ENCODE measurements at regions not wholly inside any gene's neighbourhood (a gene's known extent, or its start where the extent isn't known, plus 50 kb on each side); places are given as distances from the start of the nearest gene placed in this dataset.

- peak; percentile 20 for DNase-seq (ENCODE audit: low spot score)
Observed at GRCh38 chr5:10876006-10876744, 115.1 kb upstream of the DAP start.

GRCh38 chr5:10875201-10875768 is 114.3 kb upstream of the DAP start:
- DNase-seq (ENCODE audit: low spot score): no peak

GRCh38 chr5:10874541-10874940 is 113.5 kb upstream of the DAP start:
- DNase-seq (ENCODE audit: low spot score): no peak

GRCh38 chr5:10870791-10871190 is 109.8 kb upstream of the DAP start:
- DNase-seq (ENCODE audit: low spot score): no peak

- no peak for DNase-seq (ENCODE audit: low spot score)
Observed at GRCh38 chr5:10868956-10869355, 107.9 kb upstream of the DAP start.

GRCh38 chr5:10867389-10868303 is 106.6 kb upstream of the DAP start:
- DNase-seq (ENCODE audit: low spot score): no peak

- no peak for DNase-seq (ENCODE audit: low spot score)
Observed at GRCh38 chr5:10866913-10867312, 105.9 kb upstream of the DAP start.

- DNase-seq (ENCODE audit: low spot score): peak; percentile 52
Observed at GRCh38 chr5:10863763-10864383, 102.8 kb upstream of the DAP start.

GRCh38 chr5:10862085-10862484 is 101.1 kb upstream of the DAP start:
- no peak for DNase-seq (ENCODE audit: low spot score)

GRCh38 chr5:10861423-10861790 is 100.4 kb upstream of the DAP start:
- DNase-seq (ENCODE audit: low spot score): no peak

- no peak for DNase-seq (ENCODE audit: low spot score)
Observed at GRCh38 chr5:10860645-10861422, 99.8 kb upstream of the DAP start.

- no peak for DNase-seq (ENCODE audit: low spot score)
Observed at GRCh38 chr5:10860196-10860543, 99.1 kb upstream of the DAP start.

- DNase-seq (ENCODE audit: low spot score): no peak
Observed at GRCh38 chr5:10859393-10860195, 98.6 kb upstream of the DAP start.

GRCh38 chr5:10858945-10859344 is 97.9 kb upstream of the DAP start:
- DNase-seq (ENCODE audit: low spot score): no peak

- DNase-seq (ENCODE audit: low spot score): no peak
Observed at GRCh38 chr5:10858307-10858706, 97.3 kb upstream of the DAP start.

GRCh38 chr5:10857338-10857733 is 96.3 kb upstream of the DAP start:
- no peak for DNase-seq (ENCODE audit: low spot score)

- DNase-seq (ENCODE audit: low spot score): peak; percentile 51
Observed at GRCh38 chr5:10856683-10857337, 95.8 kb upstream of the DAP start.

- no peak for DNase-seq (ENCODE audit: low spot score)
Observed at GRCh38 chr5:10856071-10856470, 95.0 kb upstream of the DAP start.

GRCh38 chr5:10854506-10855277 is 93.7 kb upstream of the DAP start:
- peak; percentile 21 for DNase-seq (ENCODE audit: low spot score)

GRCh38 chr5:10853154-10853553 is 92.1 kb upstream of the DAP start:
- no peak for DNase-seq (ENCODE audit: low spot score)
